Aorta (tissue), 5 donors: ENCODE measurements at regions not wholly inside any gene's neighbourhood (a gene's known extent, or its start where the extent isn't known, plus 50 kb on each side); places are given as distances from the start of the nearest gene placed in this dataset.
A peak's percentile ranks its signal among the peaks of the same experiment; 100 is the strongest.

Experiments
- ATAC-seq: fragments of 200-7000 bp; cut with Tn5 transposase; one replicate; pipeline ENCODE4 v1.9.1; 2022; ENCODE audit warnings: moderate library complexity; ENCODE audit not compliant: low FRiP score
- DNase-seq, 2 donors: peaks; one replicate each; pipeline ENCODE4 v3.0.0-alpha.2; 2020
- H3K27ac ChIP-seq, 2 donors: one replicate each; pipeline ENCODE4 v1.5.1; 2013; ENCODE audit warnings: low read length in 2 of 2, mild to moderate bottlenecking in 2 of 2, moderate library complexity in 2 of 2, control low read depth in 1 of 2, inconsistent platforms in 1 of 2, low read depth in 1 of 2
- H3K27me3 ChIP-seq, 2 donors: one replicate each; pipeline ENCODE4 v1.6.1; 2013; ENCODE audit warnings: control low read depth in 1 of 2, low read length in 1 of 2, mild to moderate bottlenecking in 1 of 2, moderate library complexity in 1 of 2; ENCODE audit not compliant: insufficient read depth in 2 of 2, control insufficient read depth in 1 of 2
- H3K36me3 ChIP-seq, 2 donors: one replicate each; pipeline ENCODE4 v1.6.1; 2013; ENCODE audit warnings: control low read depth in 1 of 2, low read length in 1 of 2, mild to moderate bottlenecking in 1 of 2; ENCODE audit not compliant: insufficient read depth in 2 of 2, control insufficient read depth in 1 of 2
- H3K4me1 ChIP-seq, 2 donors: one replicate each; pipeline ENCODE4 v1.6.1; 2013; ENCODE audit warnings: low read length in 2 of 2, control low read depth in 1 of 2, mild to moderate bottlenecking in 1 of 2, moderate library complexity in 1 of 2; ENCODE audit not compliant: insufficient read depth in 2 of 2, control insufficient read depth in 1 of 2
- H3K4me3 ChIP-seq, 2 donors: one replicate each; pipeline ENCODE4 v1.5.1; 2013; ENCODE audit warnings: low read length in 2 of 2, control low read depth in 1 of 2, mild to moderate bottlenecking in 1 of 2
- H3K9me3 ChIP-seq: one replicate; pipeline ENCODE4 v1.6.1; 2013; ENCODE audit warnings: mild to moderate bottlenecking, low read length; ENCODE audit not compliant: control insufficient read depth
- WGBS, 2 donors: extraction: QIAGEN DNeasy Blood & Tissue Kit; methylation state at CpG; one replicate each; pipeline ENCODE4 v1.1.7; 2013; 5-methylcytosine and 5-hydroxymethylcytosine counted together
- intact Hi-C, 2 donors: fragments of 100-400 bp; cut with DNase I; formaldehyde crosslinking; loops; one replicate each; pipeline versions ENCODE4 v1.14.2 to v1.15.0; 2022
- donor health status: healthy with polysubstance abuse.
- donor health status: Bipolar disorder and iron deficiency.
- donor health status: DM: no; HTN: no; CAD: no.
- donor health status: DM: no; HTN: no; CAD: no.
- donor health status: DM: yes; HTN: yes; CAD: no.

DNA sequence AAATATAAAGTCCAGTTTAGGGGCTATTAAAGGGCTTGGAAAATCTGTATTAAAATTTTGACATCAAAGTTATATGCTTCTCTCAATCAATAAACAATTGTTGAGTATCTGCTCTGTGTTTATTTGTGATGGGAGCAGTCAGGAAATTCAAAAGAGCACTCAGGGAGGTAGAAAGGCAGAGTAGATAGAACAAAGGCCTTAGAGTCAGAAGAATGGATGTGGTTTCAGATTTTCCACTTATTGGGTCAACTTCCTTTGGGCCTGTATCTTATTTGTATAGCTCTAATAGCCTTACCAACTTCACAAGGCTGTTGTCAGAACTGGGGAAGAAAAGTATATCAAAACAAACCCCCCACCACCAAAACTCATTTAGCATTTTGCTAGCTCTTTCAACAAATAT, 302.6 kb downstream of the SPRY2 start:
- no peaks in the 10 kb centered on the region for H3K36me3 ChIP-seq
- no peaks in the 10 kb centered on the region for H3K27me3 ChIP-seq
- no peak overlapping the region for H3K4me3 ChIP-seq
- ATAC-seq = no peak
- H3K4me1 ChIP-seq = no peaks in the 10 kb centered on the region
- DNase-seq = no peak
- no peak overlapping the region for H3K27ac ChIP-seq
- no peaks in the 10 kb centered on the region for H3K9me3 ChIP-seq
- intact Hi-C loops = no loop called here

DNA sequence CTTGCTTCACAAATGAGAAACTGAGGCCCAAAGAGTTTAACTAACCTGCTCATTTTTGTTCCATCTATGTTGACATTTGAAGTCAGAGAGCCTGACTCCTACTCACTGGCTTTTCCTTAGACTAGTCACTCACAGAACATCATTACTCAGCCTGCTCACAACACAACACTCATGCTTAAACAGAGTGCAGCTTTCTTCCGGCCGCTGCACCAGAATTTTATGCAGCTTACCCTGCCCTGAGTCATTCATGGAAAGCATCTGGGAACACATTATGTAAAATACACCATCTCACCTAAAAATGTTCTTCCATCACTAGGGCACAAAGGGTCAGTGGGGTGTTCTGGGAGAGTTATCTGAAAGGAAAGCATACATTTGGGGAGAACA, 303.4 kb downstream of the SPRY2 start:
- H3K4me3 ChIP-seq = no peak overlapping the region
- no peaks in the 10 kb centered on the region for H3K27me3 ChIP-seq
- no peak overlapping the region for H3K27ac ChIP-seq
- no peak for ATAC-seq
- no peaks in the 10 kb centered on the region for H3K4me1 ChIP-seq
- DNase-seq = peak in 1 of 2 donors; percentile 44
- intact Hi-C loops = no loop called here
- no peaks in the 10 kb centered on the region for H3K9me3 ChIP-seq
- H3K36me3 ChIP-seq = no peaks in the 10 kb centered on the region
- 39 to 42% methylated on average over 2 of the region's 2 CpGs for WGBS, 2 donors

DNA sequence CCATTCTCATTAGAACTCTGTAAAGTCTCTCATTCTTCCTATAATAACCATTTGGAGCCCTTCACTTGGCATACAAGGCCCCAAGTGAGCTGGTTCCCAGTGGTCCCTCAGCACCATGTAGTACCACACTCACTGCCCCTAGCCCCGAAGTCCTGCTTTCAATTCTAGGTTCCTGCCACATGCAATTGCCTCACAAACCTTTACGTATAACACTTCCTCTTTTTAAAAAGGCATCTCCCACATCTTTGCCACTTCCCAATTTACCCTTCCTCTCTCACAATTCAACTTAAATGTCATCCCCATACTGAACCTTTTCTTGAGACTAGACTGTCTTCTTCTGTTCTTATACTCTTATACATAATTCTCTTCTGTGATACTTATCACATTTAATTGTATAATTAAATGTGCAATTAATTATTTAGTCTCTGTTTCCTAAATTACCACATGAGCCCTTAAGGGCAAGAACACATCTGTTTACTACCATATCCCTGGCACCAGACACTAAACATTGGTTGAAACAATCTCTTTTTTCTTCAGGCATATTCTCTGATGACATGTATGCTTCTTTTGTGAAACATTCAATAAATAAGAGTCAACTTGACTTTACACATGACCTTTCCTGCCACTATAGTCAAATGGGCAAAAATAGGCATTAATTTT, 304.0 kb downstream of the SPRY2 start:
- Histone ChIP-seq H3K9me3 (no peaks in the 10 kb centered on the region), H3K27ac (no peak overlapping the region), H3K4me3 (no peak overlapping the region), H3K4me1 (no peaks in the 10 kb centered on the region), H3K36me3 (no peaks in the 10 kb centered on the region), H3K27me3 (no peaks in the 10 kb centered on the region)
- peak in 1 of 2 donors; percentile 51 for DNase-seq
- ATAC-seq = no peak
- intact Hi-C loops = no loop called here
- 90 to 91% methylated on average over 2 of the region's 2 CpGs for WGBS, 2 donors

DNA sequence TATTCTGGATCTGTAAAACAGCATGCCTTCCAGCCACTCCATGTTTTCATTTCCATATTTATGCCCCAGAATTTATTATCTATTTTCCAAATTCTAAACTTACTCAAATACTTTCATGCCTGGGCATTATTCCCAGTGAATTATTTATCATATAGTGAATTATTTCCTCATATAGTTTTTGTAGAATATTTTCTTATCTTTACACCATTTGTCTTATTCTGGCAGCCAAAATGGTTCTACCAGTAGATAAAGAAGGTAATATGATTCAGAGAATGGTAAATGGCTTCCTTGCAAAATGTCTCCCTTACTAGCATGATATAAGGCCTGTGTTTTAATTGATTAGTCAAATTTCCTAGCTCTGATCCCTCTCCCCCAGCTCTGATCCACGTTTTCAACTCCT, 305.8 kb downstream of the SPRY2 start:
- no peak overlapping the region for H3K27ac ChIP-seq
- intact Hi-C loops = no loop called here
- H3K4me3 ChIP-seq = no peak overlapping the region
- H3K27me3 ChIP-seq = peaks cover 0 to 1% of the 10 kb centered on the region in 2 donors
- ATAC-seq (no peak), DNase-seq (no peak)
- no peaks in the 10 kb centered on the region for H3K4me1 ChIP-seq
- H3K36me3 ChIP-seq = no peaks in the 10 kb centered on the region
- 56 to 81% methylated on average over 1 of the region's 1 CpG for WGBS, 2 donors
- H3K9me3 ChIP-seq = no peaks in the 10 kb centered on the region

DNA sequence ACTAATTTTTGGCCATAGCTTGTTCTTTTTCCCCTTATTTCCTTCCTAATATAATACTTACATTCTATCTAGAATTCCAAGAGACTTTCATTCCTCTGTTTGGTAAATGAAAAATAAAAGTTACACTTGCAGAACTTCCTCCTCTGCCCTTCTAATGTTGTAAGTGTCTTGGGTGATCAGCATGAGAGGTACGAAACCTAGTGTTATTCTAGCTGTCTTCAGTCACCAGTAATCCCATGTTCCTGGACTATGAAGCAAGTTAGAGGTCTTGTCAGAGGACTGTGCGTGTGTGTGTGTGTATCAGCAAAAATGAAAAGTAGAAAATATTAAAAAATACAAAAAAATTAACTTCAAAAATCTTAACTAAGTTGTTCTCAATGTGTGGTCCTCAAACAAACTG, 307.0 kb downstream of the SPRY2 start:
- Histone ChIP-seq H3K9me3 (no peaks in the 10 kb centered on the region), H3K27me3 (peaks cover 0 to 1% of the 10 kb centered on the region in 2 donors), H3K4me1 (no peaks in the 10 kb centered on the region), H3K36me3 (no peaks in the 10 kb centered on the region), H3K4me3 (no peak overlapping the region), H3K27ac (no peak overlapping the region)
- no peak for DNase-seq
- WGBS, 2 donors = 97 to 99% methylated on average over 2 of the region's 2 CpGs
- no peak for ATAC-seq
- intact Hi-C loops = no loop called here

DNA sequence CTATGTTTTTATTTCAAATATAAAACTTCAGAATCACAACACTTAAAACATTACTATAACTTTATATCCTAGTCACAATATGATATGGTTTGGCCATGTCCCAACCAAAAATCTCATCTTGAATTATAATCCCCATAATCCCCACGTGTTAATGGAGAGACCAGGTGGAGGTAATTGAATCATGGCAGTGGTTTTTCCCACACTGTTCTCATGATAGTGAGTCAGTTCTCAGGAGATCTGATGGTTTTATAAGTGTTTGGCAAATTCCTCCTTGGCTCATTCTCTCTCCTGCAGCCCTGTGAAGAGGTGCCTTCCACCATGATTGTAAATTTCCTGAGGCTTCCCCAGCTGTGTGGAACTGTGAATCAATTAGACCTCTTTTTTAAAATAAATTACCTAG, 307.6 kb downstream of the SPRY2 start:
- H3K27me3 ChIP-seq = peaks cover 0 to 1% of the 10 kb centered on the region in 2 donors
- no peak for ATAC-seq
- H3K27ac ChIP-seq = no peak overlapping the region
- WGBS, 2 donors = 53 to 66% methylated on average over 1 of the region's 1 CpG
- intact Hi-C loops = no loop called here
- no peak overlapping the region for H3K4me3 ChIP-seq
- H3K36me3 ChIP-seq = no peaks in the 10 kb centered on the region
- no peak for DNase-seq
- H3K4me1 ChIP-seq = no peaks in the 10 kb centered on the region
- H3K9me3 ChIP-seq = no peaks in the 10 kb centered on the region

DNA sequence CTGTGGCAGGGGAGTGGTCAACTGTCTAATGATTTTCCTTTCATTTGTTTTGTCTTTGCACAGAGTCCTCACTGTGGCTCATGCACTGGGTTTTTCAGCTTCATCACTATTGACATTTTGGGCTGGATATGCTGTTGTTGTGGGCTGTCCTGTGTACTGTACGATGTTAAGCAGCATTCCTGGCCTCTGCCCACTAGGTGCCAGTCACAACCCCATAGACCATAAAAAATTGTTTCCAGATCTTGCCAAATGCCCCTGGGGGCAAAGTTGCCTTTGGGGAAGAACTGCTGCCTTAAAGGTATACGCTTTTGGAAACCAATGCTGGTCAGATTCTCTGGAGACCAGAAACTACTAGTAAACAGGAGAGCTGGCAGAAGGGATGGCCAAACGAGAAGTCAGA, 310.4 kb downstream of the SPRY2 start:
- intact Hi-C loops = no loop called here

DNA sequence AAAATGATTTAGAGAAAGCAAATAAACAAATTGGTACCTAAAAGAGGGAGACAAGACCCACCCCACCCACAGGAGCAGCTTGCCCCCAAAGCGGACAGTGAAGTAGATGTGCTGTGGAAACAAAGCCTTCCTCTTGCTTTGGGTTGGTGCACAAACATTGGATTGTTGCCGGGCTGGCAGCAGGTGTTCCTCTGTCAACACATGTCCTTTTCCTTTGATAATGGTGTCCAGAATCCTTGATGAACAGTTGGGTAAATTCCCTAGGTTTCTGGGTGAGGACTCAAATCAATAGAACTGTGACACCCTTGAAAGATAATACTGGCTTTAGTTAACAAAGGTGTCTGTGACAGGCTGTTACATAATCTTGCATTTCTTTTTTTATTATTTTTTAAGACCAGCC, 311.8 kb downstream of the SPRY2 start:
- no peak for DNase-seq
- intact Hi-C loops = no loop called here
- Histone ChIP-seq H3K27me3 (peaks cover 0 to 1% of the 10 kb centered on the region in 2 donors), H3K4me3 (no peak overlapping the region), H3K27ac (no peak overlapping the region), H3K9me3 (no peaks in the 10 kb centered on the region), H3K4me1 (no peaks in the 10 kb centered on the region), H3K36me3 (no peaks in the 10 kb centered on the region)
- no peak for ATAC-seq
- 89 to 92% methylated on average over 2 of the region's 2 CpGs for WGBS, 2 donors

More for the DNA sequence above, 310.4 kb downstream of the SPRY2 start:
- H3K27ac ChIP-seq = no peak overlapping the region
- DNase-seq (peak in 1 of 2 donors; percentile 47), ATAC-seq (no peak)
- H3K4me3 ChIP-seq = no peak overlapping the region
- 29 to 33% methylated on average over 3 of the region's 3 CpGs for WGBS, 2 donors
- no peaks in the 10 kb centered on the region for H3K9me3 ChIP-seq
- H3K4me1 ChIP-seq = no peaks in the 10 kb centered on the region
- peaks cover 0 to 1% of the 10 kb centered on the region in 2 donors for H3K27me3 ChIP-seq
- H3K36me3 ChIP-seq = no peaks in the 10 kb centered on the region

DNA sequence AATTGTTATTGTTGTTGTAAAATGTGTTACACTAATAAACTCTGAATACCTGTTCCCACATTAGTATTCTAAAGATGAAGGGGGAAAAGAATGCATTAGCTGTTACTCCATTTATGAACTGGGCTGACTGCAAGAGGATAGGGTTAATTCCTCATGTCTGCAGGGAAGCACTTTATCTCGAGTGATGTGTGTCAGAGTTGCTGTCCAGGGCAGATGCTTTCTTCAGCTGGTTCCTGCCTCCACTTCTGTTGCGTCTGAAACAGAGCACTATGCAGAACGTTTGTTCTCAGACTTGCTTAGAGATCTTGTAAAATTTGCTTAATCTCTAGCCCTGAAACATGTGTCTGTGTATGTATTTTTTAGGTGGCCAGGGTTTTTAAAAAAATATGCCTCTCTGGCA, 318.8 kb downstream of the SPRY2 start:
- H3K27ac ChIP-seq = no peak overlapping the region
- WGBS, 2 donors = 34 to 41% methylated on average over 3 of the region's 3 CpGs

More for the DNA sequence above, 318.8 kb downstream of the SPRY2 start:
- Histone ChIP-seq H3K36me3 (no peaks in the 10 kb centered on the region), H3K9me3 (no peaks in the 10 kb centered on the region), H3K4me1 (no peaks in the 10 kb centered on the region), H3K4me3 (no peak overlapping the region), H3K27me3 (no peaks in the 10 kb centered on the region)
- DNase-seq (no peak), ATAC-seq (no peak)
- intact Hi-C loops = no loop called here
